ENCODE measurements at regions not wholly inside any gene's neighbourhood (a gene's known extent, or its start where the extent isn't known, plus 50 kb on each side); places are given as distances from the start of the nearest gene placed in this dataset.

GRCh38 chr17:70813355-70813930, 644.1 kb downstream of the KCNJ2 start:
- TF ChIP-seq EGR1 (IDR thresholded peaks at IDR 0.05) (no peak), ZBTB7A (IDR thresholded peaks at IDR 0.05; ENCODE audit: low read depth) (no peak), NFIC (IDR thresholded peaks at IDR 0.05) (no peak), USF1 (IDR thresholded peaks at IDR 0.05) (no peak), TCF12 (IDR thresholded peaks at IDR 0.05; ENCODE audit: low read depth) (no peak), CREB1 (IDR thresholded peaks at IDR 0.05; ENCODE audit: low read depth) (no peak), FOXM1 (IDR thresholded peaks at IDR 0.05; ENCODE audit: borderline replicate concordance, low read depth) (no peak), YY1 (IDR thresholded peaks at IDR 0.05; ENCODE audit: low read depth) (no peak), CEBPB (IDR thresholded peaks at IDR 0.05) (no peak), EP300 (IDR thresholded peaks at IDR 0.05; ENCODE audit: borderline replicate concordance) (no peak), MAX (IDR thresholded peaks at IDR 0.05) (no peak), TEAD4 (IDR thresholded peaks at IDR 0.05) (no peak), RAD21 (IDR thresholded peaks at IDR 0.05; ENCODE audit: low read depth) (no peak), TAF1 (IDR thresholded peaks at IDR 0.05; ENCODE audit: low read depth) (no peak)
- TF ChIP-seq, protein P1, sequence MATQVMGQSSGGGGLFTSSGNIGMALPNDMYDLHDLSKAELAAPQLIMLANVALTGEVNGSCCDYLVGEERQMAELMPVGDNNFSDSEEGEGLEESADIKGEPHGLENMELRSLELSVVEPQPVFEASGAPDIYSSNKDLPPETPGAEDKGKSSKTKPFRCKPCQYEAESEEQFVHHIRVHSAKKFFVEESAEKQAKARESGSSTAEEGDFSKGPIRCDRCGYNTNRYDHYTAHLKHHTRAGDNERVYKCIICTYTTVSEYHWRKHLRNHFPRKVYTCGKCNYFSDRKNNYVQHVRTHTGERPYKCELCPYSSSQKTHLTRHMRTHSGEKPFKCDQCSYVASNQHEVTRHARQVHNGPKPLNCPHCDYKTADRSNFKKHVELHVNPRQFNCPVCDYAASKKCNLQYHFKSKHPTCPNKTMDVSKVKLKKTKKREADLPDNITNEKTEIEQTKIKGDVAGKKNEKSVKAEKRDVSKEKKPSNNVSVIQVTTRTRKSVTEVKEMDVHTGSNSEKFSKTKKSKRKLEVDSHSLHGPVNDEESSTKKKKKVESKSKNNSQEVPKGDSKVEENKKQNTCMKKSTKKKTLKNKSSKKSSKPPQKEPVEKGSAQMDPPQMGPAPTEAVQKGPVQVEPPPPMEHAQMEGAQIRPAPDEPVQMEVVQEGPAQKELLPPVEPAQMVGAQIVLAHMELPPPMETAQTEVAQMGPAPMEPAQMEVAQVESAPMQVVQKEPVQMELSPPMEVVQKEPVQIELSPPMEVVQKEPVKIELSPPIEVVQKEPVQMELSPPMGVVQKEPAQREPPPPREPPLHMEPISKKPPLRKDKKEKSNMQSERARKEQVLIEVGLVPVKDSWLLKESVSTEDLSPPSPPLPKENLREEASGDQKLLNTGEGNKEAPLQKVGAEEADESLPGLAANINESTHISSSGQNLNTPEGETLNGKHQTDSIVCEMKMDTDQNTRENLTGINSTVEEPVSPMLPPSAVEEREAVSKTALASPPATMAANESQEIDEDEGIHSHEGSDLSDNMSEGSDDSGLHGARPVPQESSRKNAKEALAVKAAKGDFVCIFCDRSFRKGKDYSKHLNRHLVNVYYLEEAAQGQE (IDR thresholded peaks at IDR 0.05; ENCODE audit: low read depth), result no peak

GRCh38 chr17:70819183-70819582, 649.9 kb downstream of the KCNJ2 start:
- TF ChIP-seq EP300 (IDR thresholded peaks at IDR 0.05; ENCODE audit: borderline replicate concordance) (no peak), CREB1 (IDR thresholded peaks at IDR 0.05; ENCODE audit: low read depth) (no peak), ZBTB7A (IDR thresholded peaks at IDR 0.05; ENCODE audit: low read depth) (no peak), USF1 (IDR thresholded peaks at IDR 0.05) (no peak), TEAD4 (IDR thresholded peaks at IDR 0.05) (no peak), EGR1 (IDR thresholded peaks at IDR 0.05) (no peak), TAF1 (IDR thresholded peaks at IDR 0.05; ENCODE audit: low read depth) (no peak), RAD21 (IDR thresholded peaks at IDR 0.05; ENCODE audit: low read depth) (no peak), NFIC (IDR thresholded peaks at IDR 0.05) (no peak)

DNA sequence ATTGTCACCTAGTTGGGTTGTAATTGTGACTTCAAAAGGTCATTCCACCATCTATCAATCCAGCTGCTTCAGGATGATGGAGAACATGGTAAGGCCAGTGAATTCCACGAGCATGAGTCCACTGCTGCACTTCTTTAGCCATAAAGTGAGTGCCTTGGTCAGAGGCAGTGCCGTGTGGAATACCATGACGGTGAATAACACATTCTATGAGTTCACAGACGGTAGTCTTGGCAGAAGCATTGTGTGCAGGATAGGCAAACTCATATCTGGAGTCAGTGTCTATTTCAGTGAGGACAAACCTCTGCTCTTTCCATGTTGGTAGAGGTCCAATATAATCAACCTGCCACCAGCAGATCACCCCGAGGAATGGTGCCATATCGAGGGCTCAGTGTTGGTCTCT, 650.9 kb downstream of the KCNJ2 start:
- no peak for TF ChIP-seq CEBPB (IDR thresholded peaks at IDR 0.05)
- no peak for TF ChIP-seq TAF1 (IDR thresholded peaks at IDR 0.05; ENCODE audit: low read depth)
- no peak for TF ChIP-seq RAD21 (IDR thresholded peaks at IDR 0.05; ENCODE audit: low read depth)
- TF ChIP-seq, protein P1 (IDR thresholded peaks at IDR 0.05; ENCODE audit: low read depth), result no peak
- TF ChIP-seq USF1 (IDR thresholded peaks at IDR 0.05), result no peak
- no peak for TF ChIP-seq TCF12 (IDR thresholded peaks at IDR 0.05; ENCODE audit: low read depth)
- no peak for TF ChIP-seq FOXM1 (IDR thresholded peaks at IDR 0.05; ENCODE audit: borderline replicate concordance, low read depth)
- TF ChIP-seq CREB1 (IDR thresholded peaks at IDR 0.05; ENCODE audit: low read depth), result no peak
- no peak for TF ChIP-seq MAX (IDR thresholded peaks at IDR 0.05)
- TF ChIP-seq EP300 (IDR thresholded peaks at IDR 0.05; ENCODE audit: borderline replicate concordance), result no peak
- no peak for TF ChIP-seq EGR1 (IDR thresholded peaks at IDR 0.05)
- no peak for TF ChIP-seq YY1 (IDR thresholded peaks at IDR 0.05; ENCODE audit: low read depth)

DNA sequence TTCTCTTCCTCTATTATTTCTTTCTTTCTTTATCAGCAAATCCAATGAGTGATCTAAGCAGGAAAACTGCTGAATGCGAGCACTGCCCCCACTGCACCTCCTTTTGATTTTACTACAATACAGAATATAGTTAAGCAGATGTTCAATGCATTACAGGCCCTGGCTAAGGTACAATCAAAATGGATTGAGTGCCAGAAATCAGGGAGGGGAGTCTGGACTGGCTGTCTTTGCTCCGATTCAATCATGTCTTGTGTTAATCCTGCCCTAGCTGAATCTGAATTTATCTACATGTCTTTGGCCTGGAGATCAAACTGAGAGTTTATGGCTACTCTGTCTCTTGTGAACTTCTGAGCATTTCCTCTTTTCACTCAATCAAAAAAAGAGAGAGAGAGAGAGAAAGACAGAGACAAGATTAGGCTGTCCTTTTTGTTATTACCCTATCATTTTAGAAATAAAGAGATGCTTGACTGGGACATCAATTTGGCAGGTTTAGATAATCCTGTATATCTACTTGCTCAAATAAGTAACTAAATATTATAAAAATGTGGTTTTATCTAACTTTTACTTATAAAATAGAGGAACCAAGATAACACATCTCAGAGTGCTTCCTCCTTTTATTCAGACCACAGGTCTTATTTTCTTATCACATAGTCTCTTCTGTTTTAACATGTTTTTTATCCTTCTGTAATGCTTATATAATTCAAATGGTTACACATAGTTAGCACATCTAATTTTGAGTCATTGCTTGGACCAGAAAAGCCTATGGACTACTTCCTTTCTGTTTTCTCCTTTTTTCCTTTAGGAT, 656.2 kb downstream of the KCNJ2 start:
- TF ChIP-seq MAX (IDR thresholded peaks at IDR 0.05), result no peak
- TF ChIP-seq TCF12 (IDR thresholded peaks at IDR 0.05; ENCODE audit: low read depth), result no peak
- TF ChIP-seq ZBTB7A (IDR thresholded peaks at IDR 0.05; ENCODE audit: low read depth), result no peak
- TF ChIP-seq NFIC (IDR thresholded peaks at IDR 0.05), result no peak
- TF ChIP-seq CEBPB (IDR thresholded peaks at IDR 0.05), result no peak
- TF ChIP-seq, protein P1 (IDR thresholded peaks at IDR 0.05; ENCODE audit: low read depth), result no peak
- TF ChIP-seq CREB1 (IDR thresholded peaks at IDR 0.05; ENCODE audit: low read depth), result no peak
